GM12878 (cell line): ENCODE measurements at regions not wholly inside any gene's neighbourhood (a gene's known extent, or its start where the extent isn't known, plus 50 kb on each side); places are given as distances from the start of the nearest gene placed in this dataset.

Experiments
- ATAC-seq: fragments of 200-7000 bp; cut with Tn5 transposase; 3 replicates; pipeline ENCODE4 v1.9.1; 2020; ENCODE audit warnings: mild to moderate bottlenecking, moderate library complexity
- BruUV-seq: library from RNA; stranded (reverse); fragments of 400-500 nt; replicated peaks from 2 replicates; lab custom pipeline; 2021; lab: Mats Ljungman, UMichigan
- CTCF ChIA-PET: fragments of 300-600 bp; sonication (Branson Sonifier 250); formaldehyde crosslinking; extraction: SDS; loops from one replicate; lab custom pipeline; 2021; ENCODE audit warnings: inconsistent platforms; lab: Yijun Ruan, JAX
- POLR2A ChIA-PET: fragments of 350-600 bp; formaldehyde crosslinking; extraction: SDS; loops from one replicate; lab custom pipeline; 2021; ENCODE audit warnings: inconsistent platforms; lab: Charles Lee
- RAD21 ChIA-PET: fragments of 300-600 bp; sonication (Branson Sonifier 250); formaldehyde crosslinking; loops from one replicate; lab custom pipeline; 2023; ENCODE audit warnings: antibody characterized with exemption; ENCODE audit not compliant: unreplicated experiment; lab: Charles Lee
- SMC1A ChIA-PET: fragments of 300-600 bp; sonication (Branson Sonifier 250); formaldehyde crosslinking; loops from one replicate; lab custom pipeline; 2023; ENCODE audit not compliant: unreplicated experiment, uncharacterized antibody; lab: Charles Lee
- DNase-seq: peaks from one replicate; pipeline ENCODE4 v3.0.0-alpha.2; 2011; ENCODE audit warnings: low read depth, low spot score
- FAIRE-seq: peaks from 3 replicates; lab custom pipeline; 2011; peaks lifted over from hg19 to GRCh38; lab: Jason Lieb, UNC
- H2AFZ ChIP-seq: 2 replicates; pipeline ENCODE4 v1.6.0; 2011; ENCODE audit warnings: low read depth, low read length, control low read depth; ENCODE audit not compliant: control insufficient read depth
- H3K27ac ChIP-seq: 2 replicates; pipeline ENCODE4 v1.5.1; 2011; ENCODE audit warnings: control low read depth; ENCODE audit not compliant: control insufficient read depth, insufficient read depth
- H3K27me3 ChIP-seq, 2 experiments: replicated peaks in 1 of 2; 2 replicates each; pipeline versions ENCODE4 v1.6.0 to v1.6.1; 2011; ENCODE audit warnings: low read length in 1 of 2; ENCODE audit not compliant: control insufficient read depth in 2 of 2, insufficient read depth in 2 of 2
- H3K36me3 ChIP-seq, 2 experiments: 2 replicates each; pipeline ENCODE4 v1.5.1; 2011; ENCODE audit warnings: low read length in 1 of 2; ENCODE audit not compliant: control insufficient read depth in 2 of 2, insufficient read depth in 2 of 2
- H3K4me1 ChIP-seq: 2 replicates; pipeline ENCODE4 v1.6.1; 2011; ENCODE audit warnings: mild to moderate bottlenecking, low read length, moderate library complexity, mixed read lengths; ENCODE audit not compliant: control insufficient read depth, insufficient read depth
- H3K4me2 ChIP-seq: 2 replicates; pipeline ENCODE4 v1.6.0; 2011; ENCODE audit warnings: control low read depth; ENCODE audit not compliant: control insufficient read depth, insufficient read depth
- H3K4me3 ChIP-seq: fragments of 200-600 bp; sonication (generic); 2 replicates; pipeline ENCODE4 v1.5.1; 2016
- H3K79me2 ChIP-seq: 2 replicates; pipeline ENCODE4 v1.6.0; 2011; ENCODE audit warnings: low read length; ENCODE audit not compliant: control insufficient read depth, insufficient read depth
- H3K9ac ChIP-seq: 2 replicates; pipeline ENCODE4 v1.8.0; 2011; ENCODE audit warnings: low read length, control low read depth, mixed read lengths; ENCODE audit not compliant: control insufficient read depth, insufficient read depth
- H3K9me3 ChIP-seq: replicated peaks from 3 replicates; pipeline ENCODE4 v1.5.1; 2011; ENCODE audit warnings: mild to moderate bottlenecking, low read length; ENCODE audit not compliant: control insufficient read depth, insufficient read depth
- H4K20me1 ChIP-seq: 2 replicates; pipeline ENCODE4 v1.6.0; 2011; ENCODE audit not compliant: control insufficient read depth, insufficient read depth
- ATF7 ChIP-seq: fragments of 450-650 bp; IDR thresholded peaks from 2 replicates; pipeline ENCODE4 v1.6.1; 2016; ENCODE audit warnings: low read depth, mild to moderate bottlenecking
- BMI1 ChIP-seq: fragments of 450-650 bp; IDR thresholded peaks from 2 replicates; pipeline ENCODE4 v1.6.1; 2016; ENCODE audit warnings: mild to moderate bottlenecking, moderate library complexity, borderline replicate concordance
- CEBPB ChIP-seq, 2 experiments: fragments of 150-350 bp in 1 of 2; IDR thresholded peaks; 2 replicates each; pipeline ENCODE4 v1.6.1; 2012 to 2014; ENCODE audit warnings: low read depth in 2 of 2, low read length in 2 of 2, borderline replicate concordance in 1 of 2, inconsistent platforms in 1 of 2
- ETV6 ChIP-seq, 2 experiments: fragments of 450-650 bp in 1 of 2; IDR thresholded peaks in 1 of 2; conservative IDR thresholded peaks in 1 of 2; 2 replicates each; pipeline ENCODE4 v1.6.1; 2014; ENCODE audit warnings: antibody characterized with exemption in 1 of 2, borderline replicate concordance in 1 of 2, low read depth in 1 of 2, mild to moderate bottlenecking in 1 of 2, moderate library complexity in 1 of 2
- EZH2 ChIP-seq: IDR thresholded peaks from 2 replicates; pipeline ENCODE4 v1.6.1; 2012; ENCODE audit warnings: low read depth, mild to moderate bottlenecking, control low read depth, inconsistent platforms, low read length, borderline replicate concordance; ENCODE audit not compliant: control insufficient read depth
- IKZF2 ChIP-seq, 2 experiments: fragments of 450-650 bp; IDR thresholded peaks; 2 replicates each; pipeline ENCODE4 v1.6.1; 2017; ENCODE audit warnings: mild to moderate bottlenecking in 2 of 2, moderate library complexity in 2 of 2
- MYC ChIP-seq: IDR thresholded peaks from 2 replicates; pipeline ENCODE4 v1.6.1; 2011; ENCODE audit warnings: mild to moderate bottlenecking, low read length, moderate library complexity, inconsistent platforms; ENCODE audit not compliant: insufficient read depth, insufficient replicate concordance, insufficient read length, severe bottlenecking
- NR2C1 ChIP-seq: fragments of 450-650 bp; IDR thresholded peaks from 2 replicates; pipeline ENCODE4 v1.6.1; 2017; ENCODE audit warnings: antibody characterized with exemption, mild to moderate bottlenecking, moderate library complexity
- NR2F1 ChIP-seq: fragments of 450-650 bp; conservative IDR thresholded peaks from 2 replicates; pipeline ENCODE4 v1.6.1; 2017; ENCODE audit warnings: mild to moderate bottlenecking
- PAX5 ChIP-seq: IDR thresholded peaks from 2 replicates; pipeline ENCODE4 v1.6.1; 2011; ENCODE audit warnings: low read depth, low read length, borderline replicate concordance
- POLR2AphosphoS2 ChIP-seq: IDR thresholded peaks from 2 replicates; pipeline ENCODE4 v1.6.1; 2011; ENCODE audit warnings: low read depth, mild to moderate bottlenecking, low read length, improper control_type of control experiment, moderate library complexity
- PRDM15 ChIP-seq: fragments of 450-650 bp; formaldehyde crosslinking; IDR thresholded peaks from 2 replicates; pipeline ENCODE4 v1.4.0; 2020; ENCODE audit warnings: mild to moderate bottlenecking, moderate library complexity
- RFX5 ChIP-seq: IDR thresholded peaks from 2 replicates; pipeline ENCODE4 v1.6.1; 2011; ENCODE audit warnings: low read depth, low read length, improper control_type of control experiment
- RUNX3 ChIP-seq: IDR thresholded peaks from 2 replicates; pipeline ENCODE4 v1.6.1; 2012; ENCODE audit warnings: low read length, inconsistent platforms
- SMARCA5 ChIP-seq: fragments of 450-650 bp; IDR thresholded peaks from 2 replicates; pipeline ENCODE4 v1.6.1; 2017; ENCODE audit warnings: mild to moderate bottlenecking
- SRF ChIP-seq, 2 experiments: IDR thresholded peaks; 2 replicates each; pipeline ENCODE4 v1.6.1; 2011; ENCODE audit warnings: low read depth in 2 of 2, low read length in 2 of 2, mild to moderate bottlenecking in 1 of 2, moderate library complexity in 1 of 2
- TARDBP ChIP-seq: IDR thresholded peaks from 2 replicates; pipeline ENCODE4 v1.6.1; 2016; ENCODE audit warnings: borderline replicate concordance
- USF2 ChIP-seq: IDR thresholded peaks from 2 replicates; pipeline ENCODE4 v1.6.1; 2011; ENCODE audit warnings: low read depth, low read length, improper control_type of control experiment, borderline replicate concordance
- WGBS: methylation state at CpG from one replicate; pipeline ENCODE4 v1.1.6; 2016; ENCODE audit warnings: low lambda C conversion rate; ENCODE audit not compliant: insufficient replicate concordance, insufficient coverage; ENCODE audit errors: missing lambda C conversion rate; 5-methylcytosine and 5-hydroxymethylcytosine counted together
- in situ Hi-C: fragments of 300-500 bp; cut with MboI; formaldehyde crosslinking; loops from 9 replicates; pipeline ENCODE4 v1.14.3; 2018; ENCODE audit warnings: mixed read lengths
- intact Hi-C: fragments of 100-400 bp; cut with micrococcal nuclease; formaldehyde crosslinking; loops from one replicate; pipeline ENCODE4 v1.14.2; 2022; ENCODE audit not compliant: unreplicated experiment

- Histone ChIP-seq H3K9me3 (no peaks in the 10 kb centered on the region), H3K27me3 (no peaks in the 10 kb centered on the region; a peak in 1 of 4 replicates), H3K4me3 (no peak overlapping the region), H3K27ac (no peak overlapping the region), H4K20me1 (no peaks in the 10 kb centered on the region)
- POLR2A ChIA-PET, result no interaction called here
- in situ Hi-C loops, result no loop called here
- 7% methylated on average over 5 of the region's 5 CpGs for WGBS
- no peak for TF ChIP-seq PRDM15
- no peak for TF ChIP-seq ATF7
- TF ChIP-seq SMARCA5, result no peak
- TF ChIP-seq USF2, result no peak
- no peak for TF ChIP-seq TARDBP
- no peak for TF ChIP-seq RFX5
- no peak for TF ChIP-seq MYC
- no peak for TF ChIP-seq EZH2
- TF ChIP-seq PAX5, result no peak
- TF ChIP-seq NR2F1, result no peak
- TF ChIP-seq BMI1, result no peak
- no peak for TF ChIP-seq NR2C1
- TF ChIP-seq ETV6 (conservative IDR thresholded peaks at IDR 0.05 in 1 of 2, IDR thresholded peaks at IDR 0.05 in 1 of 2; ENCODE audit: borderline replicate concordance in 1 of 2, low read depth in 1 of 2), result no peak
- no peak for TF ChIP-seq IKZF2 (IDR thresholded peaks at IDR 0.05)
- no peak for TF ChIP-seq CEBPB (IDR thresholded peaks at IDR 0.05; ENCODE audit: borderline replicate concordance in 1 of 2, low read depth in 2 of 2, low read length in 2 of 2)
- TF ChIP-seq SRF (IDR thresholded peaks at IDR 0.05; ENCODE audit: low read depth in 2 of 2, low read length in 2 of 2), result no peak
- no peak for TF ChIP-seq RUNX3
- TF ChIP-seq POLR2AphosphoS2, result no peak
- TF ChIP-seq, all 136 proteins: peak for 0
- DNase-seq (no peak), FAIRE-seq (no peak), ATAC-seq (no peak)
- intact Hi-C loops, result no loop called here
- Histone ChIP-seq H3K79me2 (no peaks in the 10 kb centered on the region), H3K9ac (no peak overlapping the region), H3K36me3 (no peaks in the 10 kb centered on the region), H3K4me2 (no peak overlapping the region), H2AFZ (no peak overlapping the region), H3K4me1 (no peaks in the 10 kb centered on the region)
- ChIA-PET CTCF (no interaction called here), RAD21 (no interaction called here), SMC1A (no interaction called here)
- no TSS peak for BruUV-seq
Observed at GRCh38 chr2:220849433-220849832, 722.7 kb downstream of the EPHA4 start.
